Thyroid gland (tissue), 4 donors: ENCODE measurements at regions not wholly inside any gene's neighbourhood (a gene's known extent, or its start where the extent isn't known, plus 50 kb on each side); places are given as distances from the start of the nearest gene placed in this dataset.
A peak's percentile ranks its signal among the peaks of the same experiment; 100 is the strongest.

Source experiments
- DNase-seq, 2 donors: peaks; one replicate each; pipeline ENCODE4 v3.0.0-alpha.2; 2019
- H3K27ac ChIP-seq, 3 donors: fragments of 200-600 bp; sonication (generic); 1 replicate in 2 of 3; 2 replicates in 1 of 3; pipeline ENCODE4 v1.5.1; 2016 to 2019; ENCODE audit warnings: mild to moderate bottlenecking in 1 of 3, moderate library complexity in 1 of 3
- H3K27me3 ChIP-seq: fragments of 200-600 bp; sonication (generic); one replicate; pipeline ENCODE4 v1.5.1; 2019
- H3K36me3 ChIP-seq, 2 donors: fragments of 200-600 bp; sonication (generic); one replicate each; pipeline ENCODE4 v1.5.1; 2016 to 2019
- H3K4me1 ChIP-seq, 2 donors: fragments of 200-600 bp; sonication (generic); one replicate each; pipeline ENCODE4 v1.5.1; 2017 to 2019
- H3K4me3 ChIP-seq, 3 donors: fragments of 200-600 bp; sonication (generic); replicated peaks in 1 of 3; 1 replicate in 2 of 3; 2 replicates in 1 of 3; pipeline ENCODE4 v1.5.1; 2016; ENCODE audit warnings: mild to moderate bottlenecking in 1 of 3
- H3K9me3 ChIP-seq: fragments of 200-600 bp; sonication (generic); one replicate; pipeline ENCODE4 v1.5.1; 2017
- CTCF ChIP-seq, 6 experiments: fragments of 200-600 bp in 3 of 6; fragments of 450-650 bp in 3 of 6; sonication (generic) in 3 of 6; IDR thresholded peaks; one replicate each; pipeline ENCODE4 v1.5.1; 2016 to 2019; ENCODE audit warnings: antibody characterized with exemption in 6 of 6, mild to moderate bottlenecking in 2 of 6, inconsistent platforms in 1 of 6, moderate library complexity in 1 of 6
- POLR2A ChIP-seq, 2 donors: fragments of 450-650 bp; IDR thresholded peaks; one replicate each; pipeline ENCODE4 v1.6.1; 2017; ENCODE audit warnings: antibody characterized with exemption in 2 of 2, mild to moderate bottlenecking in 2 of 2, moderate library complexity in 1 of 2
- WGBS, 2 donors: methylation state at CpG; one replicate each; pipeline ENCODE4 v1.1.5; 2017; 5-methylcytosine and 5-hydroxymethylcytosine counted together
- intact Hi-C: fragments of 100-400 bp; cut with DNase I; formaldehyde crosslinking; loops from one replicate; pipeline ENCODE4 v1.15.1; 2023

GRCh38 chr6:6783721-6784120 lies 195.2 kb downstream of the LY86 start:
- Histone ChIP-seq H3K4me1 (peaks cover 24 to 40% of the 10 kb centered on the region in 2 donors), H3K27ac (no peak overlapping the region), H3K4me3 (no peak overlapping the region), H3K36me3 (no peaks in the 10 kb centered on the region), H3K9me3 (no peaks in the 10 kb centered on the region), H3K27me3 (no peaks in the 10 kb centered on the region)
- intact Hi-C loops = no loop called here
- no peak for DNase-seq
- 88 to 94% methylated on average over 2 of the region's 2 CpGs for WGBS, 2 donors
- TF ChIP-seq CTCF (IDR thresholded peaks at IDR 0.05) (no peak), POLR2A (IDR thresholded peaks at IDR 0.05) (no peak)

GRCh38 chr6:6784514-6785162 lies 196.1 kb downstream of the LY86 start:
- no peaks in the 10 kb centered on the region for H3K27me3 ChIP-seq
- no peaks in the 10 kb centered on the region for H3K36me3 ChIP-seq
- H3K4me1 ChIP-seq = peaks cover 24 to 40% of the 10 kb centered on the region in 2 donors
- H3K9me3 ChIP-seq = no peaks in the 10 kb centered on the region
- intact Hi-C loops = no loop called here
- 59 to 70% methylated on average over 2 of the region's 2 CpGs for WGBS, 2 donors
- no peak for DNase-seq
- H3K4me3 ChIP-seq = no peak overlapping the region
- peak overlapping the region in 2 of 3 donors; percentile 20 to 44 for H3K27ac ChIP-seq
- TF ChIP-seq CTCF (IDR thresholded peaks at IDR 0.05) = no peak
- no peak for TF ChIP-seq POLR2A (IDR thresholded peaks at IDR 0.05)

- Histone ChIP-seq H3K4me3 (no peak overlapping the region), H3K4me1 (peaks cover 20 to 35% of the 10 kb centered on the region in 2 donors), H3K27ac (peak overlapping the region in 2 of 3 donors; percentile 20 to 44), H3K36me3 (no peaks in the 10 kb centered on the region), H3K27me3 (no peaks in the 10 kb centered on the region), H3K9me3 (no peaks in the 10 kb centered on the region)
- WGBS, 2 donors = 56 to 73% methylated on average over 5 of the region's 5 CpGs
- TF ChIP-seq CTCF (IDR thresholded peaks at IDR 0.05) (no peak), POLR2A (IDR thresholded peaks at IDR 0.05) (no peak)
- DNase-seq = no peak
- intact Hi-C loops = no loop called here
Observed at GRCh38 chr6:6785163-6785521, 196.6 kb downstream of the LY86 start.

- Histone ChIP-seq H3K27me3 (no peaks in the 10 kb centered on the region), H3K4me3 (no peak overlapping the region), H3K4me1 (peaks cover 0 to 18% of the 10 kb centered on the region in 2 donors), H3K27ac (no peak overlapping the region), H3K36me3 (no peaks in the 10 kb centered on the region), H3K9me3 (no peaks in the 10 kb centered on the region)
- DNase-seq = no peak
- no peak for TF ChIP-seq POLR2A (IDR thresholded peaks at IDR 0.05)
- peak in 2 of 6 experiments; percentile 7 to 25 for TF ChIP-seq CTCF (IDR thresholded peaks at IDR 0.05)
- intact Hi-C loops = no loop called here
- WGBS, 2 donors = 90 to 91% methylated on average over 4 of the region's 4 CpGs
Observed at GRCh38 chr6:6788394-6789032, 200.0 kb downstream of the LY86 start.

GRCh38 chr6:6790393-6790792 lies 201.9 kb downstream of the LY86 start:
- intact Hi-C loops = no loop called here
- Histone ChIP-seq H3K4me3 (no peak overlapping the region), H3K36me3 (no peaks in the 10 kb centered on the region), H3K9me3 (no peaks in the 10 kb centered on the region), H3K27ac (no peak overlapping the region), H3K4me1 (peaks cover 0 to 5% of the 10 kb centered on the region in 2 donors), H3K27me3 (no peaks in the 10 kb centered on the region)
- WGBS, 2 donors = 84 to 94% methylated on average over 5 of the region's 5 CpGs
- TF ChIP-seq CTCF (IDR thresholded peaks at IDR 0.05) = no peak
- no peak for TF ChIP-seq POLR2A (IDR thresholded peaks at IDR 0.05)
- no peak for DNase-seq
